ENCODE measurements at regions not wholly inside any gene's neighbourhood (a gene's known extent, or its start where the extent isn't known, plus 50 kb on each side); places are given as distances from the start of the nearest gene placed in this dataset.

GRCh38 chr12:91959220-91959619 lies 186.4 kb downstream of the BTG1 start:
- no peak for TF ChIP-seq PAX5 (IDR thresholded peaks at IDR 0.05; ENCODE audit: insufficient read depth, low read length, severe bottlenecking)
- TF ChIP-seq POLR2AphosphoS5 (IDR thresholded peaks at IDR 0.05; ENCODE audit: low read depth, low read length), result no peak
- no peak for TF ChIP-seq TAF1 (IDR thresholded peaks at IDR 0.05; ENCODE audit: low read depth, low read length)
- no peak for TF ChIP-seq POLR2A (IDR thresholded peaks at IDR 0.05; ENCODE audit: low read depth, low read length)
- no peak for TF ChIP-seq SPI1 (IDR thresholded peaks at IDR 0.05; ENCODE audit: low read depth, low read length)
- no peak for TF ChIP-seq POU2F2 (IDR thresholded peaks at IDR 0.05; ENCODE audit: low read depth, low read length)

All from GM12891 (cell line).